ENCODE measurements at regions not wholly inside any gene's neighbourhood (a gene's known extent, or its start where the extent isn't known, plus 50 kb on each side); places are given as distances from the start of the nearest gene placed in this dataset.
"Not testable (repeated sequence)": the region's sequence is repeated elsewhere in the genome, so short reads cannot be mapped to it uniquely, and the experiment has no call there.

DNA sequence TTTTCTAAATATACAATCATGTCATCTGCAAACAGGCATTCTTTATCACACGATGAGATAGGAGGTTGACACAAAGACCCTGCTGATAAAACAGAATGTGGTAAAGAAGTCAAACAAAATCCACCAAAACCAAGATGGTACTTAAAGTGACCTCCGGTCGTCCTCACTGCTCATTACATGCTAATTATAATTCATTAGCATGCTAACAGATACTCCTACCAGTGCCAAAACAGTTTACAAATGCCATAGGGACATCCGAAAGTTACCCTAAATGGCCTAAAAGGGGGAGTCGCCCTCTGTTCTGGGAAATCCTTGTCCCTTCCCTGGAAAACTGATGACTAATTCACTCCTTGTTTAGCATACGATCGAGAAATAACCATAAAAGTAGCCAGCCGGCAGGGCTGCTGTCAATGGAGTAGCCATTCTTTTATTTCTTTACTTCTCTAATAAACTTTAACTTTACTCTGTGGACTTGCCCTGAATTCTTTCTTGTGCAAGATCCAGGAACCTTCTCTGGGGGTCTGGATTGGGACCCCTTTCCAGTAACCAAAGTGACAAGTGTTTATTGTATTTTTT lies 126.6 kb downstream of the CCDC71L start:
- in situ Hi-C loops (cut with MboI; ENCODE audit: low sequenced_read_pairs): loop anchor here (25.0 kb wide), 1 partner anchor 203 kb away; no protein-coding TSS in a partner anchor

DNA sequence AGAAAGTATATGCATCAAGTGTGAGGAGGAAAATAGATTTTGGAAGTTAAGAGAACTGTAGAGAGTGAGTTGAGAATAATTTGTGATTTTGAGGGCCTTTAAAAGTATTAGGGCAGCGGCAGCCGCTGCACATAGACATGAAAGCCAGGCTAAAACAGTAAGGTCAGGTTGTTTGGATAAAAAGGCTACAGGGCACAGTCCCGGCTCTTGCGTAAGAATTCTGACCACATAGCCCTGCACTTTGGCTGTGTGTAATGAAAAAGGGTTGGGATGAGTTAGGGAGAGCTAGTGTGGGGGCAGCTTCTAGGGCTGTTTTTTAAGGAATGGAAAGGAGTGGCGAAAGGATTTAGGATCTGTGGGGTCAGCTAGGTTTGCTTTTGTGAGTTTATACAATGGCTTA lies 130.8 kb downstream of the CCDC71L start:
- in situ Hi-C loops (cut with MboI; ENCODE audit: low sequenced_read_pairs): loop anchor here (25.0 kb wide), 1 partner anchor 207 kb away; no protein-coding TSS in a partner anchor

DNA sequence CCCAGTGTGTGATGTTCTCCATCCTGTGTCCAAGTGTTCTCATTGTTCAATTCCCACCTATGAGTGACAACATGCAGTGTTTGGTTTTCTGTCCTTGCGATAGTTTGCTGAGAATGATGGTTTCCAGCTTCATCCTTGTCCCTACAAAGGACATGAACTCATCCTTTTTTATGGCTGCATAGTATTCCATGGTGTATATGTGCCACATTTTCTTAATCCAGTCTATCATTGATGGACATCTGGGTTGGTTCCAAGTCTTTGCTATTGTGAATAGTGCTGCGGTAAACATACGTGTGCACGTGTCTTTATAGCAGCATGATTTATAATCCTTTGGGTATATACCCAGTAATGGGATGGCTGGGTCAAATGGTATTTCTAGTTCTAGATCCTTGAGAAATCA lies 134.3 kb downstream of the CCDC71L start:
- in situ Hi-C loops (cut with MboI; ENCODE audit: low sequenced_read_pairs): loop anchor here (25.0 kb wide), 1 partner anchor 211 kb away; no protein-coding TSS in a partner anchor

DNA sequence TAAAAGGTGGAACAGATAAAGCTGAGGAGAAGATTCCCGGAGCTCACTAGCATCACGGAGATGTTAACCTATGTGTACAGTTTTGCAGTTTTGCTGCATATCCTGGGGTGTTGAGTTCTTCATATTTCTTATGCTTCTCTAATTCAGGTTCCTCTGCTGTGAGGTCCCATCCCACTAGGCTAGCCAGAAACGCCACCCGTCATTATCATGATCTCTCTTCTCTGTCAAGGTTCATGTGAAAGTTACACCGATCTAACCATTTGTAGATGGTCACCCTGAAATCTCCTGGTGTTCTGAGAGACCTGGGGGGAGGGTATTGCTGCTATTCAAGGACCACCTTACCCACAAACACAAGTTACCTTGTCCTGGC lies 136.3 kb downstream of the CCDC71L start:
- in situ Hi-C loops (cut with MboI; ENCODE audit: low sequenced_read_pairs): loop anchor here (25.0 kb wide), 1 partner anchor 213 kb away; no protein-coding TSS in a partner anchor

DNA sequence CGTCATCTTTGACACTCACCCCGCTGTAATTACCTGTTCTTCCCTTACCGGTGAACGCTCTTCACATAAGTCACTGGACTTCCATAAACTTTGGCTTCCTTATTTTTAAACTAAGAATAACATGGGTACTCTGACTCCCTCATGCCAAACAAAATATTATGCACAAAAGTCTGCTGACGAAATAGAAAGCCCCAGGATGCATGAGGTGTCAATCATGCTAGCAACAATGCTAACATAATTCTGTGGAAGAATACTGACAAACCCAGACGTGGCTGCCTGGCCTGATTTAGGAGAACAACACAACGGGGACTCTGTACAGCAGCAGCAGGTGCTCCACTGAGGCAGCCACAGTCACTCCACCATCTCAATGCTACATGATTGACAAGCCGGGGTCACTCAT lies 137.5 kb downstream of the CCDC71L start:
- in situ Hi-C loops (cut with MboI; ENCODE audit: low sequenced_read_pairs): no loop called here

DNA sequence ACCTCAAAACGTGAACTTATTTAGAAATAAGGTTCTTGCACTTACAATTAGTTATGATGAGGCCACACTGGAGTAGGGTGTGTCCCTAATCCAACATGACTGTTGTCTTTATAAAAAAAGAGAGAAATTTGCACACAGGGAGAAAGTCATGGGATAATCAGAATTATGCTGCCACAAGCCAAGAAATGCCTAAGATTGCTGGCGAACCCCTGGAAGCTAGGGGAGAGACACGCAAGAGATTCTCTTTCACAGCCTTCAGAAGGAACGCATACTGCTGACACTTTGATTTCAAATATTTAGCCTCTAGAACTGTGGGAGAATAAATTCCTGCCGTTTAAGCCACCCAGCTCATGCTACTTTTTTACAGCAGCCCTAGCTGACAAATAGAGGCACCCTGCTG lies 138.3 kb downstream of the CCDC71L start:
- in situ Hi-C loops (cut with MboI; ENCODE audit: low sequenced_read_pairs): no loop called here

DNA sequence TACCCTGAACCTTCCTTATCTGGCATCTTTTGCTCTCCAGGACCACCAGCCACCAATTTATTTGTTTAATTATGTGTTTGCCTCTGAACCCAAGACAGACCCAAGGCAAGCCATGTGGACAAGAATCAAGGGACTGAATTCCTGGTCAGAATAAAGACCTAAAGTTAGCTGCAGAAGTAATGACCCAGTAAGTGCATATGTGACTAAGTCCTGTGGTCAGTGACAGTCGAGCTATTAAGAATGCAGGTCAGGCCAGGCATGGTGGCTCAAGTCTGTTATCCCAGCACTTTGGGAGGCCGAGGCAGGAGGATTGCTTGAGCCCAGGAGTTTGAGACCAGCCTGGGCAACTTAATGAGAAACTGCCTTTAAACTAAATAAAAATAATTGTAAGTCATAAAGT lies 139.4 kb downstream of the CCDC71L start:
- in situ Hi-C loops (cut with MboI; ENCODE audit: low sequenced_read_pairs): no loop called here

DNA sequence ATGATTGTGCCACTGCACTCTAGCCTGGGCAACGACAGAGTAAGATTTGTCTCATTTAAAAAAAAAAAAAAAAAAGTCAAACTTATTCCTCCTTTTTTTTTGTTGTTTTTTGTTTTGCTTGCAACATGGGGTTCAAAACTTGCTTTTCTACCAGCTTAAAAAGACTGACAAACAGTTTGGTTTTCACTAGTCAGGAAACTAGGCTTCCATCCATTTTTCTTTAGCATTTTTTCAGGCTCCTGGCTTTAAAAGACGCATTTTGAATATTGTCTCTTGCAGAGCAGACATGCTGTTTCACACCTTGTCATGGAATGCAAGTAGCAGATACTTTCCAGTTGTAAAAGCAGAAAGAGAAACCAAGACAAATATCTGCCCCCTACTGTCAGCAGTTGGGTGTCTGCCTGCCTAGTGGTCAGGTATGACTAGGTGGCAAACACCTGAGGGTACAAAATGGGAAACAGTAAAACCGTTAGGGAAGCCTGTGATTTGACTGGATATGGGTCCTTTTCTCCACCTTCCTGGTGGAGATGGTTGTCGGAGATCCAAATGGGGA lies 139.9 kb downstream of the CCDC71L start:
- in situ Hi-C loops (cut with MboI; ENCODE audit: low sequenced_read_pairs): no loop called here

DNA sequence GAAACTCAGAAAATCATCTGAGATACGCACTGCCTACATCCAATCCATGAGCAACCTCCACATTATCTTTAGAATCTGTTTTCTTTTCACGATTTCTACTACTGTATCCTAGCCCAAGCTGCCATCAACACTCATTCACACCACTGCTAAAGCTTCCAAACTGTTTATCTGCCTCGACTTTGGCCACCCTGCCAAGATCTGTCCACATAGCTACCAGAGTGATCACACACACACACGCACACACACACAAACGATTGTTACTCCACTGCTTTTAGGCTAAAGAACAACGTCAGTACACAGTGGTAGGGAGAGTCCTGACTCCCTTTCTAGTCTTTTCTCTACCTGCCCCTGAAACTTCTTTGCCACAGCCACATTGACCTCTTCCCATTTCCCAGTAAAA lies 142.0 kb downstream of the CCDC71L start:
- in situ Hi-C loops (cut with MboI; ENCODE audit: low sequenced_read_pairs): no loop called here

DNA sequence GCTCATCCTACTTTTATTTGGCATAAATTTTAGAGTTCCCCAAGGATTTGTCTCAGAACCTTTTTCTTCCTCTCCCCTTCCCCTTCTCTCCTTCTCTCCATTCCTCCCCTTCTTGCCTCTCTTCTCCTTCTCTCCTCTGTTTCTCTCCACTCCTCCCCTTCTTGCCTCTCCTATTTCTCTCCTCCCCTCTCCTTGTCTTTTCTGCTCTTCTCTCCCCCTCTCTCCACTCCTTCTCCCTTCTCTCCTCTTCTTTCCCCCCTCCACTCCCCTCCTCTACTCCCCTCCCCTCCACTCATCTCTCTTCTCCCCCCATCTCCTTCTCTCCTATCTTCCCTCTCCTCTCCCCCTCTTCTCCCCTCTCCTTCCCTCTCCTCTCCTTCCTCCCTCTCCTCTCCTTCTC lies 142.7 kb downstream of the CCDC71L start:
- in situ Hi-C loops (cut with MboI; ENCODE audit: low sequenced_read_pairs): no loop called here

DNA sequence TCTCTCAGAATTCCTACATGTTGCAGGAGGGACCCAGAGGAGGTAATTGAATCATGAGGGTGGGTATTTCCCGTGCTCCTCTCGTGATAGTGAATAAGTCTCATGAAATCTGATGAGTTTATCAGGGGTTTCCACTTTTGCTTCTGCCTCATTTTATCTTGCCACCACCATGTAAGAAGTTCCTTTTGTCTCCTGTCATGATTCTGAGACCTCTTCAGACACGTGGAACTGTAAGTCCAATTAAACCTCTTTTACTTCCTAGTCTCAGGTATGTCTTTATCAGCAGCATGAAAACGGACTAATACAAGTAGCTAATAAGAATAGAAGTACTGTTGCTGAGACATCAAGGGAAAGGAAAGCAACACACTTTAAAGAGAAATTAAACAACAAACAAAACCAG lies 143.4 kb downstream of the CCDC71L start:
- in situ Hi-C loops (cut with MboI; ENCODE audit: low sequenced_read_pairs): no loop called here

DNA sequence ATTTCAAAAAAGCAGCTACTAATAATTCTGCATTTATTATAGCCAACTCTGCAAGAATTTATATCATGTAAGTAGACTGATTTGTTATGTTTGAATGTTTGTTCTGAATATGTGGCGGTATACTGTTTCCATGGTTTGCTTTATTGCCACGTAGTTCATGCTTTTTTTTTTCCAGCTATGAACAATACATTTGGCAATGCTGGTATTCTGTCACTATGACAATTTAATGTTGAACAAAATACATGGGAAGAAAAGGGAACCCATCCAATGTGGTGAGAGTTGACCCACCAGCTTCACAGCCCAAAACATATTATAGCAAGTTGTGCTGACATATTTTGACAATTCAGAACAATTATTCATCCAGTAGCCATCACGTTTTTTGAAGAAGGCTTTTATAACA lies 145.6 kb downstream of the CCDC71L start:
- in situ Hi-C loops (cut with MboI; ENCODE audit: low sequenced_read_pairs): no loop called here

DNA sequence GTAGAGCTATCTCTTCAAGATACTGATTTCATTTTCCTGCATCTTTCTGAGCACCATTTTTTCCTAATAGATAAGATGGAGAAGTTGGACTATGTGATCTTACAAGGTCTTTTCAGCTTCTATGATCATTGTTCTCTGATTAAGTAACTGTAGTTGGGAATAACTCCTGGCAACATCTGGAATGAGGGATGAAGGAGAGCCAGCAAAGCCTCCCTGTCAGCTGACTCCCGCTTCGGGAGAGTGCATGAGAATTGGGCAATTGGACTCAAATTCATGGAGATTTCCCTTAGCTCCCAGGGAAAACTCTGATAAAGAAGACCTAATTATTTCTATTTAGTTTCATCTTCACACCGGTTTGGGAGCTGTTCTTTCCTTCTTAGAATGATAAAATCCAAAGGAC lies 146.1 kb downstream of the CCDC71L start:
- in situ Hi-C loops (cut with MboI; ENCODE audit: low sequenced_read_pairs): no loop called here

DNA sequence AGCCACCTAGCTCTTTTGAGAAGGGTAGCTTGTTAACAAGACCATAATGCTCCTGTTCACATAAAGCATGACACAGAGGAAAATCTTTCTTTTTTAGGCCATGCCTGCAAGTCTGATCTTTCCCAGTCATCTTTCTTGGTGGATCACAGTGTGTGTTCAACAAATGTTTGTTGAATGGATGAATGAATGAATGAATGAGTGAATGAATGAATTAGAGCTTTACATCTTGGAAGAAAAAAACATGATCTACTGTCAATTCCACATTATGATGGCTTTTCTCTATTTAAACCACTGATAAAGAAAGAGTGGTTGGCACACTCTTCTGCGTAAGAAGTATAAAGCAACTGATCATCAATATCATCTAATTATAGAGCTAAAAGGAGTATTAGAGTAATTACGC lies 148.7 kb downstream of the CCDC71L start:
- in situ Hi-C loops (cut with MboI; ENCODE audit: low sequenced_read_pairs): no loop called here

DNA sequence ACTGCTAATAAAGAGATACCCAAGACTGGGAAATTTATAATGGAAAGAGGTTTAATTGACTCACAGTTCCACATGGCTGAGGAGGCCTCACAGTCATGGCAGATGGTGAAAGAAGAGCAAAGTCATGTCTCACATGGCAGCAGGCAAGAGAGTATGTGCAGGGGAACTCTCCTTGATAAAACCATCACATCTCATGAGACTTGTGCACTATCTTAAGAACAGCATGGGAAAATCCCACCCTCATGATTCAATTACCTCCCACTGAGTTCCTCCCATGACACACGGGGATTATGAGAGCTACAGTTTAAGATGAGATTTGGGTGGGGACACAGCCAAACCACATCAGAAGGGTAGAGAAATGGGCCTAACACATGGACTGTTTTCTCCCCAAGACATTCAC lies 156.3 kb downstream of the CCDC71L start:
- in situ Hi-C loops (cut with MboI; ENCODE audit: low sequenced_read_pairs): no loop called here

DNA sequence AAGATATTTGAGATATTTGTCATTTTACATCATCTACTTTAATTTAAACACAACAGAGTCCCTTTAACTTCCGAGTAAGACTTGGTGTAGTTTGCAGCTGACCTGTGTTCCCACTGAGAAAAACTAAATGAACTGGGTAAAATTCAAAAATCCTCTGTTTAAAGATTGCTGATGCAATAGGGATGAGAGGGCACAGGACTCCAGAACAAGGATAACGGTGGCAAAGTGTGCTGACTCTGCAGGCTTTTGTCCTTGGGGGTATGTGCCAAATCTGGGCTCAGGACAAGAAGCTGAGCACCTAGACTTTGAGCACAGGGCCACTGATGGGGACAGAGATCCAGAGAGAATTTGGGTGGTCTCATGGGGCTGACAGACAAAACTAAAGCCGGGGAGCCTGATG lies 156.8 kb downstream of the CCDC71L start:
- in situ Hi-C loops (cut with MboI; ENCODE audit: low sequenced_read_pairs): no loop called here

DNA sequence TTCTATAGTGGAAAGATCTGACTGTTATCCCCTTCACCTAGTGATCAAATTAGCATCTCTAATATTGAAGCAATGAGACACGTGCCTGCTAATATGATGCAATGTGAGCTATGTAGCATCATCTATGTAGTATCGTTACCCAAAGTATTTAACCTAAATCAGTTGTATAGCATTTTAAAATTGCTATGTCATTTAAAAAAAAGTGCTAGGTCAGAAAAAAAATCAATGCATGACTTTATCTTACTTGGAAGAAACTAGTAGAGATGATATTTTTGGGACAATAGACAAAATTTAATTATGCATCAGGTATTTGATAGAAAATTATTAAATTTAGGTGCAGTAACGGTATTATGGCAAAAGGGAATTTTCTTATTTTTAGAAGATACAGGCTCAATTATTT lies 157.3 kb downstream of the CCDC71L start:
- in situ Hi-C loops (cut with MboI; ENCODE audit: low sequenced_read_pairs): no loop called here

DNA sequence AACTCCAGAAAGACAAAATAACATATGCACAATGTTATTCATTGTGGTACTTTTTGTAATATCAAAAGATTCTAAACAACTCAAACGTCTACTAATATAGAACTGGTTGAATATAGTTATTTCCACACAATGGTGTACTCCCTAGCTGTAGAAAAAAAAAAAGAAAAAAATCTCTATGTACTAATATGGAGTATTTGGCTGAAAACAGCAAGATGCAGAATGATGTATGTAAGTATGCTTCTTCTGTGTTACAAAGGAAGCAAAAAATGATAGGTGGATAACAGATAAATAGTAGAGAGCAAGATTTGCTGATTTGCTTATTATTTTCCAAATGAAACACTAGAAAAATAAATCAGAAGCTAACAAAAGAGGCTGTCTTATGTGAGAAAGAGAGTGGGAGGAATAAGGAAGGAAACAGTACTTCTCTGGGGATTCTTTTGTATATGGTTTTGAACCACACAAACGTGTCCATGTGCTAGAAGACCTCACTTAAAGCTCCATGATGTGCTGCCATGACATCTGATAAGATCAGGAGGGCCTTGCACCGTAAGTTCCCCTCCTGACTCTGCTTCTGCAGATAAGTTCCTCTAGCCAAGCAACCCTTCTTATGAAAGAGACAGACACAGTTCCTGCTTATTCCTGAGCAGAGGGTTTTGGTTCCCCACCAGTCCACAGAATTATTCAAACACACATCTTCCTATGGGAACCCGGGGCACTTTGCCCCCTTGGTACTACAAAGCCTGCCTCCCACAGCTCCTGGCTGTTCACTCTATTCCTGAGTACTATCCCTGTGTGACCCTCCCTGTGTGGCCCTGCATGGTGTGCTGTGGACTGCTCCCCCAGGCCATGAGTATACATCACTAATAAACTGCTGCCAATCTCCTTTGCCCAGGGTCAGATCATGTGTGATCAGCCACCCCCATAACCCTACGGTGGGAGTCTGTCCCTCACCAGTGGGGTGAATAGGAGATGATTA lies 159.1 kb downstream of the CCDC71L start:
- in situ Hi-C loops (cut with MboI; ENCODE audit: low sequenced_read_pairs): no loop called here

DNA sequence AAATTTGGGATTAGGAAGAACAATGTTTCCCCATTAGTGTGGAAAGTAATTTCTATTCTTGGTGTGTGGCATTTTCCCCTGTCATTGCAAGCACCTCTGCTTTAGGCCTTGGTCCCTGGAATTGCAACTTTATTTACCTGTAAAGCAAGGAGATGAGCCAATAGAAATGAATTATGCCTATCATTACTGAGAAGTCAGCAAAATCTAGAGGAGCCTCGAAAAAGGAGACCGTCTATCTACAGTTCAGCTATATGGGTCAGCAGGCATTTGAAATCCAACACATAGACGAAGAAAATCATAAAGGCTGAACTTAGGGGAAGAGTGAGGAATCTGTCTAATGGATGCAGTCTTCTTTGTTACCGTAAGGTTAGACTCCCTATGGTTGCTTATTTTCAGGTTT lies 161.1 kb downstream of the CCDC71L start:
- in situ Hi-C loops (cut with MboI; ENCODE audit: low sequenced_read_pairs): no loop called here

DNA sequence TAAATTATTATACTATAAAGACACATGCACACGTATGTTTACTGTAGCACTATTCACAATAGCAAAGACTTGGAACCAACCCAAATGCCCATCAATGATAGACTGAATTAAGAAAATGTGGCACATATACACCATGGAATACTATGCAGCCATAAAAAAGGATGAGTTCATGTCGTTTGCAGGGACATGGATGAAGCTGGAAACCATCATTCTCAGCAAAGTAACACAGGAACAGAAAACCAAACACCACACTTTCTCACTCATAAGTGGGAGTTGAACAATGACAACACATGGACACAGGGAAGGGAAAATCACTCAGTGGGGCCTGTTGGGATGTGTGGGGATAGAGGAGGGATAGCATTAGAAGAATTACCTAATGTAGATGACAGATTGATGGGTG lies 163.0 kb downstream of the CCDC71L start:
- in situ Hi-C loops (cut with MboI; ENCODE audit: low sequenced_read_pairs): not testable (repeated sequence)

DNA sequence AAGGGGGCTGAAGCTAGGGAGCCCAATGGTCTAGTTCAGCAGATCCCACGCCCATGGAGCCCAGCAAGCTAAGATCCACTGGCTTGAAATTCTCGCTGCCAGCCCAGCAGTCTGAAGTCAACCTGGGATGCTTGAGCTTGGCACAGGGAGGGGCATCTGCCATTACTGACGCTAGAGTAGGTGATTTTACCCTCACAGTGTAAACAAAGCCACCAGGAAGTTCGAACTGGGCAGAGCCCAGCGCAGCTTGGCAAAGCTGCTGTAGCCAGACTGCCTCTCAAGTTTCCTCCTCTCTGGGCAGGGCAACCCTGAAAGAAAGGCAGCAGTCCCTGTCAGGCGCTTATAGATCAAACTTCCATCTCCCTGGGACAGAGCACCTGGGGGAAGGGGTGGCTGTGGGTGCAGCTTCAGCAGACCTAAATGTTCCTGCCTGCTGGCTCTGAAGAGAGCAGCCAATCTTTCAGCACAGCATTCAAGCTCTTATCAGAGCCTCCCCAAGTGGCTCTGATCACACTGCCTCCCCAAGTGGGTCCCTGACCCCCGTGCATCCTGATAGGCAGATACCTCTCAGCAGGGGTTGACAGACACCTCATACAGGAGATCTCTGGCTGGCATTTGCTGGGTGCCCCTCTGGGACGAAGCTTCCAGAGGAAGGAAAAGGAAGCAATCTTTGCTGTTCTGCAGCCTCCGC lies 167.8 kb downstream of the CCDC71L start:
- in situ Hi-C loops (cut with MboI; ENCODE audit: low sequenced_read_pairs): no loop called here
